Stimulated activated CD4-positive, alpha-beta T cell treated with anti-CD3 and anti-CD28 coated beads, Interleukin-15, amount 100 ng/mL, for 24 hours (primary cell): ENCODE measurements at regions not wholly inside any gene's neighbourhood (a gene's known extent, or its start where the extent isn't known, plus 50 kb on each side); places are given as distances from the start of the nearest gene placed in this dataset.

Experiments
- DNase-seq: peaks from one replicate; pipeline ENCODE4 v3.0.0-alpha.2; 2020

DNA sequence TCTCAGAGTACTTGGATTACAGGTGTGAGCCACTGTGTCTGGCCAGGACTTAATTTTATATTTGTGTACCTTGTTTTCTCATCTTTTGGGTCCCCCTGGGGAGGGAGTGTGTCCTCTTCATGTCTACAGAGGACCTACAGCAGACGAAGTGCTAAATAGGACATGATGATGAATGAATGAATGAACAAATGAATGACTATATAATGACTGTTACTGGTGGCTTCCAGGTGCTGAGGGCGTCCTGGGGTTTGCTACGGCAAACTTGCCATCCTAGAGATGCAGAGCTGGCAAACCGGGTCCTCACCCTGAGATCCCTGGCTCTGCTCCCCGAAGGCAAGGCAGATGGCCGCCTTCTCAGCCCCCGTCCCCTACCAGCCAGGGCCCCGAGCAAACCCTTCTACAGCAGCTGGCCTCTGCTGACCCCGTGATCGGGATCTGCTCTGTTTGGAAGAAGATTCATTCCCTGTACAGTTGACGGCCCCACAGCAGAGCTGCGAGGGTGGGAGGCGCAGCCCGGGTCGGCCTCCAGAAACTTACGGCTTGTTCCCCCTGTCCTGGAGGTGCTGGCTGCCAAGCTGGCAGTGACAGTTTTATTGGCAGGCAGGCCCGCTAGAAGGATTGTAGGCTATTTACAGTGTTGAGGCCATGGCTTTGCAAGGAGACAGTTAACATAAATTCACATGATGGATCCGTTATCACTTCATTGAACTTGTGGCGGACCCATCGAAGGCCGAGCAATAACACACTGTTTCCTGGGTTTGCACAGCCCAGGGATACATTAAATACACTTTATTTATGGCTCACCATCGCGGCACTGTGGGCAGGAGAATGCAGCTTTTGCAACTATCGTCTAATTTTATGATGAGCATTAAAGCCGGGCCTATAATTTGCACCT lies 197.7 kb upstream of the GSE1 start:
- no peak for DNase-seq

DNA sequence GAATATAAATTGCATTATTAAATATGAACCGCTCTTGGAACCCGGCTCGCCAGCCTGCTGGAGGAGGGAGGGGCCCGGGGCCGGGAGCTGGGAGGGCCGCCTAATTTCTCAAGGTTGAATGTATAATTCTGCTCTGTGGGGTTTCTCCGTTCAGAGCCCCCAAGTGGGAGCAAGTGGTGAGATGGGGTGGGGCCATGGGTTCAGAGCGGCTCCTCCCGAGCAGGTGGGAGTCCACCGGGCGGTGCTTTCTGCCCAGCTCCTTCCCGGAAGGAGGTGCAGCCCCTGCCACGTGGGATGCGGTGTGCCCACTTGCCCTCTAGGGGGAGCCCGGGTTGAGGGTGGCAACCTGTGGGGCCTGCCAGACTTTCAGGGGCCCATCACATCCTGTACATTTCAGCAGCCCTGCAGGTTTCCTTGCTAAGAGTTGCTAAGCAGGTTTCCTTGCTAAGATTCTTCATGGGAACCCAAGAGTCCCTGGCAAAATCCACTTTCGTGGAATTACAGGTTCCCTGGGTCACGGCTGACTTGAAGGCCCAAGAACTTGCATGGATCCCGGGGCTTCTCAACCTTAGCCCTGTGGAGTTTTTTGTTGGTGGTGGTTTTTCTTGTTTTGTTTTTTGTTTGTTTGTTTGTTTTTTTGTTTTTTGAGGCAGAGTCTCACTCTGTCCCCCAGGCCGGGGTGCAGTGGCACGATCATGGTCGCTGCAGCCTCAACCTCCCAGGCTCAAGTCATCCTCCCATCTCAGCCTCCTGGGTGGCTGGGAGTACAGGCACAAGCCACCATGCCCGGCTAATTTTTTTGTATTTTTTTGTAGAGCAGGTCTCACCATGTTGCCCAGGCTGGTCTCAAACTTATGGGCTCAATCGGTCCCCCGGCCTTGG lies 196.7 kb upstream of the GSE1 start:
- DNase-seq = peak; percentile 83

GRCh38 chr16:85417156-85417860 lies 195.8 kb upstream of the GSE1 start:
- no peak for DNase-seq

- DNase-seq = no peak
Measured at GRCh38 chr16:85418978-85419491, 194.1 kb upstream of the GSE1 start.

GRCh38 chr16:85419503-85420408 lies 193.4 kb upstream of the GSE1 start:
- DNase-seq = no peak

- peak; percentile 82 for DNase-seq
Measured at GRCh38 chr16:85420501-85421337, 192.4 kb upstream of the GSE1 start.

GRCh38 chr16:85421338-85422195 lies 191.6 kb upstream of the GSE1 start:
- DNase-seq = no peak

DNA sequence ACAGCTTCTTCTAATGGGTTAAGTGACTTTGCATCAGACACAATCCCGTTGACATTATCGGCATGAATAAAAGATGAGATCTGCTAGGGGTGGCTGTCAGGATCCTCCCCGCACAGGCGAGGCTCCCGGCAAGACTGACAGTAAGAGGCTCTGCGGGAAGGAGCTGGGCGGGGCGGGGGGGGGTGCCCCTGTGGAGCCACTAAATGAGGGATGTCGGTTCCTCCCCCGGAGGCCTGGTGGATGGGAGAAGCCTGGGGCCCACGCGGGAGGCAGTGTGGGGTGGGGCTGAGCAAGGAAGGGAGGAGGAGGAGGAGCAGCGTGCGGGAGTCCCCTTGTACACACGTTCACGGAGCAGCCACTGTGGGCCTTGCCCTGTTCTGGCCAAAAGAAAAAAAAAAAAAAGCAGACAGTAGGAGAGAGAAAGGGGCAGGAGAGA lies 190.9 kb upstream of the GSE1 start:
- no peak for DNase-seq

GRCh38 chr16:85422632-85423550 lies 190.2 kb upstream of the GSE1 start:
- no peak for DNase-seq

GRCh38 chr16:85423631-85424030 lies 189.5 kb upstream of the GSE1 start:
- DNase-seq = no peak

DNA sequence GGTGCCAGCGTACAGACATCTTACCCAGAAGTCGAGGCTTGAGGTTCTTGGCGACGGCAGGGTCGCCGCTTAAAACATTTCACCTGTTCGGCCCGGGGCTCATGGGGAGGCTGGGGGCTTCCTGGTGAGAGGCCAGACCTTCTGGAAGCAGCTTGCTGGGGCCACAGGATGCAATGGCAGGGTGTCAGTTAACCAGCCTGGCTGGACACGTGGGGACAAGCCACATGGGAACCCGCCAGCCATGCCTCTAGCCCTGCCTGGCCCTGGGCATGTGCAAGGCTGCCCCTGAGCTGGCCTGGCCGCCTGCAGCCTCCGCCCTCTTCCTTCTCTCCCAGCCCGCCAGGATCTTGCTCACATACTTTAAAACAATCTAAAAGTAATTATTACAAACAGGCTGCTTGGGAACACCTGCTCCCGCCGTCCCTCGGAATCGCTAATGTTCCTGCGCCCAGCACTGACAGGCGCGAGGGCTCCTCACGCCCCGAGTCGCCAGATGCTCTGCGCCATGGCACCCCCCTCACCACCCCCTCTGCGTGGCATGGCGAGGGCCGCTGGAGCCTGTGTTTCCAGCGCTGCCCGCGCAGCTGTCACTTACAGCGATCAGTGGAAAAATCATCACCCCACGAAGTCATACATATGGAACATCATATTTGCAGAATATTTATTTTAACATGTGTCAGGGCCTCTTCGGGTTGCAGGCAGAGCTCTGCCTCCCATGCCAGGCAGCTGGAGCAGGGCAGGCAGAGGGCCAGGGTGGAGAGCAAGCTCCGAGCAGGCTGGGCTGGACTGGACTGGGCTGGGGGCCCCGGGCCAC lies 188.7 kb upstream of the GSE1 start:
- DNase-seq = no peak

- no peak for DNase-seq
Measured at GRCh38 chr16:85425074-85425662, 188.0 kb upstream of the GSE1 start.

GRCh38 chr16:85426806-85427205 lies 186.3 kb upstream of the GSE1 start:
- no peak for DNase-seq

- peak; percentile 67 for DNase-seq
Measured at GRCh38 chr16:85428168-85428898, 184.8 kb upstream of the GSE1 start.

- DNase-seq = peak; percentile 1
Measured at GRCh38 chr16:85428899-85429775, 184.0 kb upstream of the GSE1 start.
